Esophagus squamous epithelium (tissue), 4 donors: ENCODE measurements at regions not wholly inside any gene's neighbourhood (a gene's known extent, or its start where the extent isn't known, plus 50 kb on each side); places are given as distances from the start of the nearest gene placed in this dataset.

Experiments used
- CTCF ChIP-seq, 6 experiments: fragments of 450-650 bp in 4 of 6; fragments of 200-600 bp in 2 of 6; sonication (generic) in 2 of 6; IDR thresholded peaks; one replicate each; pipeline ENCODE4 v1.5.1; 2016 to 2019; ENCODE audit warnings: antibody characterized with exemption in 6 of 6, mild to moderate bottlenecking in 4 of 6, moderate library complexity in 4 of 6
- POLR2A ChIP-seq, 4 donors: fragments of 450-650 bp; IDR thresholded peaks; one replicate each; pipeline ENCODE4 v1.6.1; 2017; ENCODE audit warnings: antibody characterized with exemption in 4 of 4, mild to moderate bottlenecking in 4 of 4, moderate library complexity in 3 of 4

GRCh38 chr2:58951722-58952121 lies 710.6 kb upstream of the FANCL start:
- TF ChIP-seq CTCF (IDR thresholded peaks at IDR 0.05) (no peak), POLR2A (IDR thresholded peaks at IDR 0.05) (no peak)
